HepG2 (cell line): ENCODE measurements at regions not wholly inside any gene's neighbourhood (a gene's known extent, or its start where the extent isn't known, plus 50 kb on each side); places are given as distances from the start of the nearest gene placed in this dataset.

Source experiments
- ATAC-seq: fragments of 200-7000 bp; cut with Tn5 transposase; 3 replicates; pipeline ENCODE4 v1.9.1; 2020; ENCODE audit warnings: mild to moderate bottlenecking, moderate library complexity
- BruUV-seq: library from RNA; stranded (reverse); fragments of 400-500 nt; replicated peaks from 2 replicates; lab custom pipeline; 2021; lab: Mats Ljungman, UMichigan
- CTCF ChIA-PET: fragments of 300-600 bp; formaldehyde crosslinking; extraction: SDS; loops from one replicate; lab custom pipeline; 2021; ENCODE audit warnings: low total read pairs, inconsistent platforms, low intra/inter-chr PET ratio; lab: Yijun Ruan, JAX
- POLR2A ChIA-PET: fragments of 350-600 bp; sonication (Branson Sonifier 250); formaldehyde crosslinking; loops from one replicate; lab custom pipeline; 2020; ENCODE audit warnings: antibody characterized with exemption, inconsistent platforms; lab: Yijun Ruan, JAX
- DNase-seq: peaks from one replicate; pipeline ENCODE4 v3.0.0-alpha.2; 2015; ENCODE audit warnings: low spot score
- FAIRE-seq: peaks from 3 replicates; lab custom pipeline; 2011; peaks lifted over from hg19 to GRCh38; lab: Jason Lieb, UNC
- H2AFZ ChIP-seq: one replicate; pipeline ENCODE4 v1.6.1; 2011; ENCODE audit warnings: low read length, inconsistent platforms
- H3K27ac ChIP-seq: fragments of 300-600 bp; 3 replicates; pipeline ENCODE4 v1.8.0; 2011; ENCODE audit warnings: mixed run types, mild to moderate bottlenecking, mixed read lengths, low read length, inconsistent platforms; ENCODE audit not compliant: insufficient read depth; ENCODE audit errors: extremely low read length
- H3K27me3 ChIP-seq, 2 experiments: fragments of 200-600 bp in 1 of 2; 2 replicates in 1 of 2; 3 replicates in 1 of 2; pipeline versions ENCODE4 v1.6.0 to v1.8.0; 2011; ENCODE audit warnings: low read length in 2 of 2, mild to moderate bottlenecking in 2 of 2, moderate library complexity in 2 of 2, inconsistent platforms in 1 of 2; ENCODE audit not compliant: insufficient read depth in 2 of 2, control insufficient read depth in 1 of 2
- H3K36me3 ChIP-seq, 2 experiments: fragments of 200-600 bp in 1 of 2; replicated peaks in 1 of 2; 2 replicates in 1 of 2; 3 replicates in 1 of 2; pipeline versions ENCODE4 v1.5.1 to v1.8.0; 2011; ENCODE audit warnings: low read length in 2 of 2, inconsistent platforms in 1 of 2; ENCODE audit not compliant: insufficient read depth in 2 of 2, control insufficient read depth in 1 of 2
- H3K4me1 ChIP-seq: 2 replicates; pipeline ENCODE4 v1.5.1; 2012; ENCODE audit warnings: low read length, inconsistent platforms; ENCODE audit not compliant: insufficient read depth
- H3K4me2 ChIP-seq: 2 replicates; pipeline ENCODE4 v1.6.0; 2011; ENCODE audit warnings: low read depth, low read length, inconsistent platforms
- H3K4me3 ChIP-seq, 3 experiments: fragments of 200-600 bp in 1 of 3; sonication (generic), shearing (Covaris generic) in 1 of 3; replicated peaks in 1 of 3; 2 replicates each; pipeline ENCODE4 v1.5.1; 2011 to 2016; ENCODE audit warnings: low read length in 3 of 3, inconsistent platforms in 2 of 3, low read depth in 2 of 3, mild to moderate bottlenecking in 2 of 3, control low read depth in 1 of 3, mixed read lengths in 1 of 3; ENCODE audit not compliant: insufficient read depth in 1 of 3
- H3K79me2 ChIP-seq: one replicate; pipeline ENCODE4 v1.6.1; 2011; ENCODE audit warnings: low read length, inconsistent platforms; ENCODE audit not compliant: insufficient read depth
- H3K9ac ChIP-seq: 2 replicates; pipeline ENCODE4 v1.6.0; 2011; ENCODE audit warnings: mild to moderate bottlenecking, low read depth, low read length, inconsistent platforms; ENCODE audit not compliant: insufficient read depth
- H3K9me3 ChIP-seq: 2 replicates; pipeline ENCODE4 v1.5.1; 2012; ENCODE audit warnings: mild to moderate bottlenecking, low read length
- H4K20me1 ChIP-seq: 2 replicates; pipeline ENCODE4 v1.6.0; 2011; ENCODE audit warnings: inconsistent platforms, mild to moderate bottlenecking, low read length, moderate library complexity; ENCODE audit not compliant: insufficient read depth
- ATF5 ChIP-seq: sonication (generic); formaldehyde crosslinking; IDR thresholded peaks from 2 replicates; pipeline ENCODE4 v1.4.0; 2020; ENCODE audit warnings: mild to moderate bottlenecking, low read depth, missing genetic modification reagents
- HIVEP1 ChIP-seq: sonication (generic); formaldehyde crosslinking; IDR thresholded peaks from 2 replicates; pipeline ENCODE4 v1.4.0; 2020; ENCODE audit warnings: mild to moderate bottlenecking, missing genetic modification reagents
- JUND ChIP-seq: sonication (generic); formaldehyde crosslinking; IDR thresholded peaks from 2 replicates; pipeline ENCODE4 v1.8.0; 2022; ENCODE audit warnings: mild to moderate bottlenecking, missing genetic modification reagents
- MLLT10 ChIP-seq: sonication (generic); formaldehyde crosslinking; IDR thresholded peaks from 2 replicates; pipeline ENCODE4 v1.4.0; 2020; ENCODE audit warnings: missing genetic modification reagents
- POLR2AphosphoS5 ChIP-seq: IDR thresholded peaks from 2 replicates; pipeline ENCODE4 v1.6.1; 2012; ENCODE audit warnings: low read depth, low read length
- POLR2G ChIP-seq: fragments of 200-400 bp; formaldehyde crosslinking; IDR thresholded peaks from 2 replicates; pipeline ENCODE4 v1.6.1; 2018; ENCODE audit warnings: mild to moderate bottlenecking, low read depth, low read length, moderate library complexity
- SOX13 ChIP-seq, 3 experiments: fragments of 450-650 bp in 1 of 3; sonication (generic) in 1 of 3; formaldehyde crosslinking in 1 of 3; IDR thresholded peaks in 2 of 3; conservative IDR thresholded peaks in 1 of 3; 2 replicates each; pipeline versions ENCODE4 v1.5.0 to v1.6.1; 2016 to 2020; ENCODE audit warnings: antibody characterized with exemption in 1 of 3, mild to moderate bottlenecking in 1 of 3, missing compliant biosample characterization in 1 of 3, missing genetic modification reagents in 1 of 3, moderate library complexity in 1 of 3
- SOX6 ChIP-seq, 2 experiments: fragments of 450-650 bp in 1 of 2; sonication (generic) in 1 of 2; formaldehyde crosslinking in 1 of 2; IDR thresholded peaks; 2 replicates each; pipeline versions ENCODE4 v1.4.0 to v1.6.1; 2017 to 2020; ENCODE audit warnings: antibody characterized with exemption in 1 of 2, mild to moderate bottlenecking in 1 of 2, missing genetic modification reagents in 1 of 2
- ZBTB25 ChIP-seq: IDR thresholded peaks from 2 replicates; pipeline ENCODE4 v1.6.1; 2018; ENCODE audit warnings: missing genetic modification reagents
- ZBTB3 ChIP-seq: sonication (generic); formaldehyde crosslinking; IDR thresholded peaks from 2 replicates; pipeline ENCODE4 v1.4.0; 2020; ENCODE audit warnings: low read depth, mild to moderate bottlenecking, moderate library complexity, missing genetic modification reagents, borderline replicate concordance
- ZBTB33 ChIP-seq: sonication (generic); formaldehyde crosslinking; IDR thresholded peaks from 2 replicates; pipeline ENCODE4 v1.4.0; 2020; ENCODE audit warnings: missing genetic modification reagents
- ZMAT3 ChIP-seq: sonication (generic); formaldehyde crosslinking; conservative IDR thresholded peaks from 2 replicates; pipeline ENCODE4 v1.7.0; 2021; ENCODE audit warnings: missing genetic modification reagents
- ZNF329 ChIP-seq: sonication (generic); formaldehyde crosslinking; IDR thresholded peaks from 2 replicates; pipeline ENCODE4 v1.9.0; 2021; ENCODE audit warnings: low read depth, mild to moderate bottlenecking, missing genetic modification reagents
- ZNF501 ChIP-seq: sonication (generic); formaldehyde crosslinking; IDR thresholded peaks from 2 replicates; pipeline ENCODE4 v1.5.1; 2020; ENCODE audit warnings: mild to moderate bottlenecking, moderate library complexity, missing genetic modification reagents
- ZNF530 ChIP-seq: sonication (generic); formaldehyde crosslinking; IDR thresholded peaks from 2 replicates; pipeline ENCODE4 v1.5.0; 2020; ENCODE audit warnings: low read depth, mild to moderate bottlenecking, missing genetic modification reagents
- ZNF597 ChIP-seq: sonication (generic); formaldehyde crosslinking; IDR thresholded peaks from 2 replicates; pipeline ENCODE4 v1.5.0; 2020; ENCODE audit warnings: missing genetic modification reagents
- ZNF879 ChIP-seq: sonication (generic); formaldehyde crosslinking; IDR thresholded peaks from 2 replicates; pipeline ENCODE4 v1.8.1; 2023; ENCODE audit warnings: missing genetic modification reagents
- WGBS: methylation state at CpG from one replicate; pipeline ENCODE4 v1.1.6; 2017; ENCODE audit warnings: low lambda C conversion rate; 5-methylcytosine and 5-hydroxymethylcytosine counted together
- in situ Hi-C: cut with HindIII; loops from 2 replicates; pipeline ENCODE4 v1.10.0; 2017; ENCODE audit warnings: low pct_unique_long_range_greater_than_20kb; ENCODE audit not compliant: extremely low pct_ligation_motif_present
- intact Hi-C: fragments of 100-400 bp; cut with micrococcal nuclease; formaldehyde crosslinking; loops from one replicate; pipeline ENCODE4 v1.10.0; 2022; ENCODE audit not compliant: unreplicated experiment

DNA sequence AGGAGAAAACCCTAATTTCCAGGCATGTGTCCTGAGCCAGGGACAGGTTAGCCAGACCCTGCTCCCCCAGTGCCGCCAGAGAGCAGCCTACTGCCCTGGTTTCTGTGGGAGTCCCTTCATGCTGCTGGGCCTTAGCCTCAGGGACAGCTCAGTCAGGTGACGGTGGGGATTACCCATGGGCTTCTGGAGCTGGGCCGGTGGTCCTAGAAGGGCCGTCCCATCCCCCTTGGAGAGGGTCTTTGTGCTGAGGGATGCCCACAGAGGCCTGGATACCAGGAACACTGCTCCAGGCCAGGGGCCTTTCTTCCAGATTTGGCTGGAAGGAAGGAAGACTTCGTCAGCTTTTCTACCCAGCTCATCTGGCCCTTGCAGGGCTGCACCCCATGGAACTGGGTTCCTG is 71.4 kb upstream of the ZNF722 start (continued):
- TF ChIP-seq ZBTB33 (CRISPR knock-in tag) (no peak), ZBTB25 (CRISPR knock-in tag) (no peak)
- TF ChIP-seq, all 625 proteins: peak for 0

GRCh38 chr7:63931057-63931600 is 67.5 kb upstream of the ZNF722 start:
- Histone ChIP-seq H3K4me2 (no peak overlapping the region), H2AFZ (no peak overlapping the region), H3K4me1 (no peaks in the 10 kb centered on the region), H3K36me3 (no peaks in the 10 kb centered on the region), H3K9ac (no peak overlapping the region), H3K79me2 (no peaks in the 10 kb centered on the region), H3K4me3 (no peak overlapping the region), H4K20me1 (no peaks in the 10 kb centered on the region), H3K27ac (no peak overlapping the region), H3K9me3 (peaks cover 77% of the 10 kb centered on the region), H3K27me3 (no peaks in the 10 kb centered on the region)
- in situ Hi-C loops, result no loop called here
- DNase-seq, result no peak
- CTCF ChIA-PET, result no interaction called here
- no peak for ATAC-seq
- no TSS peak for BruUV-seq
- POLR2A ChIA-PET, result no interaction called here
- WGBS, result 83% methylated on average over 51 of the region's 56 CpGs
- intact Hi-C loops, result no loop called here
- no peak for FAIRE-seq
- TF ChIP-seq ZNF597 (CRISPR knock-in tag) (no peak), ZNF879 (CRISPR knock-in tag) (no peak), HIVEP1 (no peak), ZNF501 (CRISPR knock-in tag) (no peak), ZNF329 (CRISPR knock-in tag) (no peak), SOX6 (IDR thresholded peaks at IDR 0.05) (no peak), SOX6 (CRISPR knock-in tag; IDR thresholded peaks at IDR 0.05) (no peak), ZNF530 (CRISPR knock-in tag) (no peak), ZMAT3 (CRISPR knock-in tag) (no peak), ATF5 (CRISPR knock-in tag) (no peak), SOX13 (IDR thresholded peaks at IDR 0.05) (no peak), SOX13 (CRISPR knock-in tag; conservative IDR thresholded peaks at IDR 0.05 in 1 of 2, IDR thresholded peaks at IDR 0.05 in 1 of 2) (no peak), POLR2G (no peak), JUND (CRISPR knock-in tag) (no peak), MLLT10 (CRISPR knock-in tag) (no peak), POLR2AphosphoS5 (no peak), ZBTB3 (no peak)
